ENCODE measurements at regions not wholly inside any gene's neighbourhood (a gene's known extent, or its start where the extent isn't known, plus 50 kb on each side); places are given as distances from the start of the nearest gene placed in this dataset.

DNA sequence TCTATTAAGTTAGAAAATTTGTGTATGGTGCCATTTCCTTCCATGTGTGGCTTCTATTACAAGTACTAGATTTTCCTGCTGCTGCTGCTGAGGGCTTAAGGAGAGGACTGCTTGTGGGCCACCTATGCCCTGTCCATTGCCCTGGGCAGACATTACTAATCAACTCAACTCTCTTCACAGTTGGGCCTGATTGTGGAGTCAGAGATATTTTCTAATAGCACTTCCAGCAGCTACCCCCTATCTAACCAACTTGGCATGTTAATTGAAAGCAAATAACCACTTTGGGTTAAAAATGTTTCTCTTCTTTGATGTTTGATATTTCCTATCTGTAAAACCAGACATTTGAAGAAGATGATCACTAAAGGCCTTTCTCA is 242.0 kb downstream of the EDEM1 start:
- no peaks in the 10 kb centered on the region for H3K9me3 ChIP-seq (ENCODE audit: insufficient read depth, low read length)
- H3K27me3 ChIP-seq (ENCODE audit: low read length), result no peaks in the 10 kb centered on the region
- no peak overlapping the region for H3K4me2 ChIP-seq (ENCODE audit: low read depth, low read length, poor library complexity, severe bottlenecking)
- no peak overlapping the region for H3K9ac ChIP-seq (ENCODE audit: low read length)
- H4K20me1 ChIP-seq (ENCODE audit: low read depth, low read length), result no peaks in the 10 kb centered on the region
- no peak for TF ChIP-seq EZH2phosphoT487 (conservative IDR thresholded peaks at IDR 0.05; ENCODE audit: low read length)
- TF ChIP-seq, protein P1, sequence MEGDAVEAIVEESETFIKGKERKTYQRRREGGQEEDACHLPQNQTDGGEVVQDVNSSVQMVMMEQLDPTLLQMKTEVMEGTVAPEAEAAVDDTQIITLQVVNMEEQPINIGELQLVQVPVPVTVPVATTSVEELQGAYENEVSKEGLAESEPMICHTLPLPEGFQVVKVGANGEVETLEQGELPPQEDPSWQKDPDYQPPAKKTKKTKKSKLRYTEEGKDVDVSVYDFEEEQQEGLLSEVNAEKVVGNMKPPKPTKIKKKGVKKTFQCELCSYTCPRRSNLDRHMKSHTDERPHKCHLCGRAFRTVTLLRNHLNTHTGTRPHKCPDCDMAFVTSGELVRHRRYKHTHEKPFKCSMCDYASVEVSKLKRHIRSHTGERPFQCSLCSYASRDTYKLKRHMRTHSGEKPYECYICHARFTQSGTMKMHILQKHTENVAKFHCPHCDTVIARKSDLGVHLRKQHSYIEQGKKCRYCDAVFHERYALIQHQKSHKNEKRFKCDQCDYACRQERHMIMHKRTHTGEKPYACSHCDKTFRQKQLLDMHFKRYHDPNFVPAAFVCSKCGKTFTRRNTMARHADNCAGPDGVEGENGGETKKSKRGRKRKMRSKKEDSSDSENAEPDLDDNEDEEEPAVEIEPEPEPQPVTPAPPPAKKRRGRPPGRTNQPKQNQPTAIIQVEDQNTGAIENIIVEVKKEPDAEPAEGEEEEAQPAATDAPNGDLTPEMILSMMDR (IDR thresholded peaks at IDR 0.05; ENCODE audit: insufficient read depth, low read length, poor library complexity, severe bottlenecking), result no peak
- no peaks in the 10 kb centered on the region for H3K9me2 ChIP-seq (replicated peaks; ENCODE audit: insufficient read depth, low read length)
- no peak overlapping the region for H3K4me3 ChIP-seq (ENCODE audit: insufficient read depth, low read length, poor library complexity, severe bottlenecking)
- no peaks in the 10 kb centered on the region for H3F3A ChIP-seq (ENCODE audit: insufficient read depth)
- H2AFZ ChIP-seq (ENCODE audit: low read depth, low read length, severe bottlenecking), result no peak overlapping the region
- H3K27ac ChIP-seq (ENCODE audit: low read depth, low read length), result no peak overlapping the region
- H3K79me2 ChIP-seq (ENCODE audit: insufficient read depth, low read length), result no peaks in the 10 kb centered on the region
- no peaks in the 10 kb centered on the region for H3K36me3 ChIP-seq (ENCODE audit: low read length)

DNA sequence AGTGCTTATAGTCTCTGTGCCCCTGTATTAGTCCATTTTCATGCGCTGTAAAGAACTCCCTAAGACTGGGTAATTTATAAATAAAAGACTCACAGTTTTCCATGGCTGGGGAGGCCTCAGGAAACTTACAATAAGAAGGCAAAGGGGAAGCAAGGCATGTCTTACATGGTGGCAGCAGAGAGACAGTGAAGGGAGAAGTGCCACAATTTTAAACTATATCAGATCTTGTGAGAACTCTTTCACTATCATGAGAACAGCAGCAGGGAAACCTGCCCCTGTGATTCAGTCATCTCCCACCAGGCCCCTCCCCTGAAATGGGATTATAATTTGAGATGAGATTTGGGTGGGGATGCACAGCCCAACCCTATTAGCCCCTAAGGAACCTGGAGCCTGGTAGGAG is 243.2 kb downstream of the EDEM1 start:
- Histone ChIP-seq H3K9me2 (replicated peaks; ENCODE audit: insufficient read depth, low read length) (no peaks in the 10 kb centered on the region), H2AFZ (ENCODE audit: low read depth, low read length, severe bottlenecking) (no peak overlapping the region), H3K27ac (ENCODE audit: low read depth, low read length) (no peak overlapping the region)

DNA sequence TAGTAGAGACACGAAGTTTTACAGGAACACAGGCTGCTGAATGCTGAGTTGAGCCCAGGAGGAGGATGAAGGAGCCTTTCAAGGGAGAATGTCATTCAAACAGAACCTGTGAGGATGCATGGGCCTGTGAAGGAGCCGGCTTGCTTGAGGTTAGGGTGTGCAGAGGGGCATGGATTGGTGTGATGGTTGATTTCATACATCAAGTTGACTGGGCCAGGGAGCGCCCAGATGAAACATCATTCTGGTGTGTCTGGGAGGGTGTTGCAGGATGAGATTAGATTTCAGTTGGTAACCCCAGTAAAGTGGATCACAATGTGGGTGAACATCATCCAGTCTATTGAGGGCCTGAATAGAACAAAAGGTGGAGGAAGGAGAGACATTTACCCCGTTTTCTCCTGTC is 243.6 kb downstream of the EDEM1 start:
- Histone ChIP-seq H3K4me3 (ENCODE audit: insufficient read depth, low read length, poor library complexity, severe bottlenecking) (no peak overlapping the region), H3F3A (ENCODE audit: insufficient read depth) (no peaks in the 10 kb centered on the region), H3K9me2 (replicated peaks; ENCODE audit: insufficient read depth, low read length) (no peaks in the 10 kb centered on the region), H3K27me3 (ENCODE audit: low read length) (no peaks in the 10 kb centered on the region), H3K4me2 (ENCODE audit: low read depth, low read length, poor library complexity, severe bottlenecking) (no peak overlapping the region), H3K9ac (ENCODE audit: low read length) (no peak overlapping the region), H4K20me1 (ENCODE audit: low read depth, low read length) (no peaks in the 10 kb centered on the region), H2AFZ (ENCODE audit: low read depth, low read length, severe bottlenecking) (no peak overlapping the region), H3K36me3 (ENCODE audit: low read length) (no peaks in the 10 kb centered on the region), H3K9me3 (ENCODE audit: insufficient read depth, low read length) (no peaks in the 10 kb centered on the region), H3K27ac (ENCODE audit: low read depth, low read length) (no peak overlapping the region), H3K79me2 (ENCODE audit: insufficient read depth, low read length) (no peaks in the 10 kb centered on the region)
- no peak for TF ChIP-seq EZH2phosphoT487 (conservative IDR thresholded peaks at IDR 0.05; ENCODE audit: low read length)
- TF ChIP-seq, protein P1 (IDR thresholded peaks at IDR 0.05; ENCODE audit: insufficient read depth, low read length, poor library complexity, severe bottlenecking), result no peak

More for the DNA sequence above, 243.2 kb downstream of the EDEM1 start:
- H3K4me2 ChIP-seq (ENCODE audit: low read depth, low read length, poor library complexity, severe bottlenecking), result no peak overlapping the region
- no peaks in the 10 kb centered on the region for H3K27me3 ChIP-seq (ENCODE audit: low read length)
- no peaks in the 10 kb centered on the region for H3F3A ChIP-seq (ENCODE audit: insufficient read depth)
- no peaks in the 10 kb centered on the region for H3K79me2 ChIP-seq (ENCODE audit: insufficient read depth, low read length)
- no peak for TF ChIP-seq EZH2phosphoT487 (conservative IDR thresholded peaks at IDR 0.05; ENCODE audit: low read length)
- TF ChIP-seq, protein P1 (IDR thresholded peaks at IDR 0.05; ENCODE audit: insufficient read depth, low read length, poor library complexity, severe bottlenecking), result no peak
- H3K36me3 ChIP-seq (ENCODE audit: low read length), result no peaks in the 10 kb centered on the region
- no peak overlapping the region for H3K4me3 ChIP-seq (ENCODE audit: insufficient read depth, low read length, poor library complexity, severe bottlenecking)
- H4K20me1 ChIP-seq (ENCODE audit: low read depth, low read length), result no peaks in the 10 kb centered on the region
- no peaks in the 10 kb centered on the region for H3K9me3 ChIP-seq (ENCODE audit: insufficient read depth, low read length)
- H3K9ac ChIP-seq (ENCODE audit: low read length), result no peak overlapping the region
